Neutrophil (primary cell): ENCODE measurements at regions not wholly inside any gene's neighbourhood (a gene's known extent, or its start where the extent isn't known, plus 50 kb on each side); places are given as distances from the start of the nearest gene placed in this dataset.

Source experiments
- H3K27ac ChIP-seq: fragments of 200-600 bp; sonication (generic); 2 replicates; pipeline ENCODE4 v1.5.1; 2016; ENCODE audit warnings: mild to moderate bottlenecking, moderate library complexity
- H3K27me3 ChIP-seq: fragments of 200-600 bp; sonication (generic); 2 replicates; pipeline ENCODE4 v1.6.0; 2016; ENCODE audit warnings: mild to moderate bottlenecking
- H3K36me3 ChIP-seq: fragments of 200-600 bp; sonication (generic); 2 replicates; pipeline ENCODE4 v1.5.1; 2017
- H3K4me1 ChIP-seq, 2 experiments: fragments of 200-600 bp in 1 of 2; sonication (generic) in 1 of 2; 1 replicate in 1 of 2; 2 replicates in 1 of 2; pipeline versions ENCODE4 v1.5.1 to v1.6.1; 2013 to 2016; ENCODE audit warnings: low read depth in 1 of 2, low read length in 1 of 2, mild to moderate bottlenecking in 1 of 2, moderate library complexity in 1 of 2; ENCODE audit not compliant: control insufficient read depth in 1 of 2, insufficient read depth in 1 of 2
- H3K4me3 ChIP-seq, 2 experiments: fragments of 200-600 bp in 1 of 2; sonication (generic) in 1 of 2; 1 replicate in 1 of 2; 2 replicates in 1 of 2; pipeline ENCODE4 v1.5.1; 2013 to 2016; ENCODE audit warnings: low read depth in 1 of 2, low read length in 1 of 2, mild to moderate bottlenecking in 1 of 2, moderate library complexity in 1 of 2
- H3K9me3 ChIP-seq: fragments of 200-600 bp; sonication (generic); 2 replicates; pipeline ENCODE4 v1.5.1; 2016
- CTCF ChIP-seq: fragments of 200-600 bp; sonication (generic); IDR thresholded peaks from 2 replicates; pipeline ENCODE4 v1.5.1; 2016; ENCODE audit warnings: antibody characterized with exemption

GRCh38 chr1:94326329-94326728 is 88.9 kb upstream of the ARHGAP29 start:
- H3K4me3 ChIP-seq: no peak overlapping the region
- H3K9me3 ChIP-seq: no peaks in the 10 kb centered on the region
- no peak overlapping the region for H3K27ac ChIP-seq
- no peak for TF ChIP-seq CTCF
- H3K27me3 ChIP-seq: peaks cover 33% of the 10 kb centered on the region
- H3K4me1 ChIP-seq: peaks cover 0 to 5% of the 10 kb centered on the region in 2 experiments
- H3K36me3 ChIP-seq: no peaks in the 10 kb centered on the region

GRCh38 chr1:94325377-94326302 is 88.3 kb upstream of the ARHGAP29 start:
- Histone ChIP-seq H3K4me1 (peaks cover 0 to 5% of the 10 kb centered on the region in 2 experiments), H3K9me3 (no peaks in the 10 kb centered on the region), H3K27ac (no peak overlapping the region), H3K36me3 (no peaks in the 10 kb centered on the region), H3K27me3 (peaks cover 33% of the 10 kb centered on the region), H3K4me3 (no peak overlapping the region)
- TF ChIP-seq CTCF: no peak

- no peaks in the 10 kb centered on the region for H3K36me3 ChIP-seq
- no peak overlapping the region for H3K4me3 ChIP-seq
- H3K27ac ChIP-seq: no peak overlapping the region
- no peak for TF ChIP-seq CTCF
- H3K4me1 ChIP-seq: peaks cover 0 to 5% of the 10 kb centered on the region in 2 experiments
- H3K27me3 ChIP-seq: peaks cover 29% of the 10 kb centered on the region
- H3K9me3 ChIP-seq: no peaks in the 10 kb centered on the region
Observed at GRCh38 chr1:94324178-94324544, 86.8 kb upstream of the ARHGAP29 start.

- H3K4me1 ChIP-seq: peaks cover 0 to 5% of the 10 kb centered on the region in 2 experiments
- no peak overlapping the region for H3K27ac ChIP-seq
- peaks cover 23% of the 10 kb centered on the region for H3K27me3 ChIP-seq
- no peak overlapping the region for H3K4me3 ChIP-seq
- H3K36me3 ChIP-seq: no peaks in the 10 kb centered on the region
- no peak for TF ChIP-seq CTCF
- no peaks in the 10 kb centered on the region for H3K9me3 ChIP-seq
Observed at GRCh38 chr1:94323311-94324177, 86.2 kb upstream of the ARHGAP29 start.

GRCh38 chr1:94322696-94323095 is 85.3 kb upstream of the ARHGAP29 start:
- peaks cover 14% of the 10 kb centered on the region for H3K27me3 ChIP-seq
- TF ChIP-seq CTCF: no peak
- peaks cover 0 to 4% of the 10 kb centered on the region in 2 experiments for H3K4me1 ChIP-seq
- H3K36me3 ChIP-seq: no peaks in the 10 kb centered on the region
- no peaks in the 10 kb centered on the region for H3K9me3 ChIP-seq
- no peak overlapping the region for H3K4me3 ChIP-seq
- H3K27ac ChIP-seq: no peak overlapping the region
